ENCODE measurements at regions not wholly inside any gene's neighbourhood (a gene's known extent, or its start where the extent isn't known, plus 50 kb on each side); places are given as distances from the start of the nearest gene placed in this dataset.
"Not testable (repeated sequence)": the region's sequence is repeated elsewhere in the genome, so short reads cannot be mapped to it uniquely, and the experiment has no call there.

GRCh38 chr16:16933861-16934260, 536.9 kb downstream of the XYLT1 start:
- Mint-ChIP-seq H3K27ac (no peak overlapping the region), H3K27me3 (ENCODE audit: low read depth) (peaks cover 28% of the 10 kb centered on the region), H3K36me3 (no peaks in the 10 kb centered on the region), H3K4me1 (peaks cover 2% of the 10 kb centered on the region), H3K4me3 (no peak overlapping the region), H3K9me3 (no peaks in the 10 kb centered on the region)
- DNase-seq (ENCODE audit: low spot score in 2 of 2, unreplicated experiment in 2 of 2), result no peak
- no peak for TF ChIP-seq CTCF (IDR thresholded peaks at IDR 0.05; ENCODE audit: unreplicated experiment)

GRCh38 chr16:16934660-16935059, 536.1 kb downstream of the XYLT1 start:
- Mint-ChIP-seq H3K27me3 (ENCODE audit: low read depth) (peaks cover 33% of the 10 kb centered on the region), H3K4me3 (no peak overlapping the region)
- TF ChIP-seq CTCF (IDR thresholded peaks at IDR 0.05; ENCODE audit: unreplicated experiment), result no peak

GRCh38 chr16:16935909-16936308, 534.9 kb downstream of the XYLT1 start:
- not testable (repeated sequence) for H3K9me3 Mint-ChIP-seq; H3K4me3 Mint-ChIP-seq; H3K4me1 Mint-ChIP-seq; DNase-seq (ENCODE audit: low spot score in 2 of 2, unreplicated experiment in 2 of 2); H3K27ac Mint-ChIP-seq; H3K36me3 Mint-ChIP-seq
- peaks cover 46% of the 10 kb centered on the region for H3K27me3 Mint-ChIP-seq (ENCODE audit: low read depth)

More at GRCh38 chr16:16934660-16935059, 536.1 kb downstream of the XYLT1 start:
- no peak for DNase-seq (ENCODE audit: low spot score in 2 of 2, unreplicated experiment in 2 of 2)
- no peaks in the 10 kb centered on the region for H3K36me3 Mint-ChIP-seq
- H3K27ac Mint-ChIP-seq, result no peak overlapping the region
- H3K4me1 Mint-ChIP-seq, result peaks cover 2% of the 10 kb centered on the region
- H3K9me3 Mint-ChIP-seq, result no peaks in the 10 kb centered on the region

GRCh38 chr16:16937576-16937975, 533.2 kb downstream of the XYLT1 start:
- Mint-ChIP-seq H3K4me1 (peaks cover 2% of the 10 kb centered on the region), H3K27me3 (ENCODE audit: low read depth) (peaks cover 54% of the 10 kb centered on the region)

GRCh38 chr16:16938009-16938408, 532.8 kb downstream of the XYLT1 start:
- H3K27me3 Mint-ChIP-seq (ENCODE audit: low read depth), result peaks cover 56% of the 10 kb centered on the region
- TF ChIP-seq CTCF (IDR thresholded peaks at IDR 0.05; ENCODE audit: unreplicated experiment), result no peak
- H3K27ac Mint-ChIP-seq, result no peak overlapping the region
- no peaks in the 10 kb centered on the region for H3K9me3 Mint-ChIP-seq
- DNase-seq (ENCODE audit: low spot score in 2 of 2, unreplicated experiment in 2 of 2), result no peak
- H3K4me3 Mint-ChIP-seq, result no peak overlapping the region
- H3K36me3 Mint-ChIP-seq, result no peaks in the 10 kb centered on the region
- H3K4me1 Mint-ChIP-seq, result peaks cover 2% of the 10 kb centered on the region

More at GRCh38 chr16:16937576-16937975, 533.2 kb downstream of the XYLT1 start:
- DNase-seq (ENCODE audit: low spot score in 2 of 2, unreplicated experiment in 2 of 2), result no peak
- Mint-ChIP-seq H3K9me3 (no peaks in the 10 kb centered on the region), H3K4me3 (no peak overlapping the region), H3K27ac (no peak overlapping the region), H3K36me3 (no peaks in the 10 kb centered on the region)
- TF ChIP-seq CTCF (IDR thresholded peaks at IDR 0.05; ENCODE audit: unreplicated experiment), result no peak

- peaks cover 59% of the 10 kb centered on the region for H3K27me3 Mint-ChIP-seq (ENCODE audit: low read depth)
- no peak for DNase-seq (ENCODE audit: low spot score in 2 of 2, unreplicated experiment in 2 of 2)
- no peak overlapping the region for H3K27ac Mint-ChIP-seq
- TF ChIP-seq CTCF (IDR thresholded peaks at IDR 0.05; ENCODE audit: unreplicated experiment), result no peak
- H3K9me3 Mint-ChIP-seq, result no peaks in the 10 kb centered on the region
- no peak overlapping the region for H3K4me3 Mint-ChIP-seq
- H3K4me1 Mint-ChIP-seq, result peaks cover 2% of the 10 kb centered on the region
- no peaks in the 10 kb centered on the region for H3K36me3 Mint-ChIP-seq
Observed at GRCh38 chr16:16938980-16939379, 531.8 kb downstream of the XYLT1 start.
